ENCODE measurements at regions not wholly inside any gene's neighbourhood (a gene's known extent, or its start where the extent isn't known, plus 50 kb on each side); places are given as distances from the start of the nearest gene placed in this dataset.
"Not testable (repeated sequence)": the region's sequence is repeated elsewhere in the genome, so short reads cannot be mapped to it uniquely, and the experiment has no call there.

- no peak for DNase-seq
These were observed 514.0 kb upstream of the SMIM31 start for GRCh38 chr4:164239976-164240375.

- DNase-seq = no peak
These were observed 502.7 kb upstream of the SMIM31 start for GRCh38 chr4:164251257-164251656.

- DNase-seq = no peak
These were observed 501.6 kb upstream of the SMIM31 start for GRCh38 chr4:164252286-164252685.

- DNase-seq = no peak
These were observed 492.1 kb upstream of the SMIM31 start for GRCh38 chr4:164261831-164262230.

- not testable (repeated sequence) for DNase-seq
These were observed 491.4 kb upstream of the SMIM31 start for GRCh38 chr4:164262508-164262907.

- not testable (repeated sequence) for DNase-seq
These were observed 476.5 kb upstream of the SMIM31 start for GRCh38 chr4:164277414-164277813.

GRCh38 chr4:164287173-164287572 is 466.8 kb upstream of the SMIM31 start:
- DNase-seq = no peak

GRCh38 chr4:164288578-164288977 is 465.4 kb upstream of the SMIM31 start:
- DNase-seq = no peak

GRCh38 chr4:164293203-164293602 is 460.7 kb upstream of the SMIM31 start:
- DNase-seq = no peak

GRCh38 chr4:164293743-164294142 is 460.2 kb upstream of the SMIM31 start:
- no peak for DNase-seq

GRCh38 chr4:164301430-164301829 is 452.5 kb upstream of the SMIM31 start:
- no peak for DNase-seq

GRCh38 chr4:164304101-164304639 is 449.8 kb upstream of the SMIM31 start:
- DNase-seq = no peak

- no peak for DNase-seq
These were observed 449.1 kb upstream of the SMIM31 start for GRCh38 chr4:164304861-164305260.

- DNase-seq = no peak
These were observed 446.7 kb upstream of the SMIM31 start for GRCh38 chr4:164307262-164307661.

- DNase-seq = no peak
These were observed 441.3 kb upstream of the SMIM31 start for GRCh38 chr4:164312671-164313070.

GRCh38 chr4:164313853-164314252 is 440.1 kb upstream of the SMIM31 start:
- DNase-seq = no peak

GRCh38 chr4:164318350-164318749 is 435.6 kb upstream of the SMIM31 start:
- DNase-seq = no peak

GRCh38 chr4:164319688-164320087 is 434.2 kb upstream of the SMIM31 start:
- DNase-seq = no peak

- DNase-seq = no peak
These were observed 433.1 kb upstream of the SMIM31 start for GRCh38 chr4:164320847-164321246.

GRCh38 chr4:164326056-164326455 is 427.9 kb upstream of the SMIM31 start:
- no peak for DNase-seq

GRCh38 chr4:164337219-164337944 is 416.5 kb upstream of the SMIM31 start:
- DNase-seq = no peak

- no peak for DNase-seq
These were observed 410.4 kb upstream of the SMIM31 start for GRCh38 chr4:164343472-164343976.

- no peak for DNase-seq
These were observed 408.2 kb upstream of the SMIM31 start for GRCh38 chr4:164345756-164346155.

- no peak for DNase-seq
These were observed 403.9 kb upstream of the SMIM31 start for GRCh38 chr4:164350061-164350460.

GRCh38 chr4:164350716-164351115 is 403.2 kb upstream of the SMIM31 start:
- DNase-seq = not testable (repeated sequence)
